PC-9 (cell line): ENCODE measurements at regions not wholly inside any gene's neighbourhood (a gene's known extent, or its start where the extent isn't known, plus 50 kb on each side); places are given as distances from the start of the nearest gene placed in this dataset.

ENCODE experiments used
- BruUV-seq: library from RNA; stranded (reverse); fragments of 400-500 nt; replicated peaks from 2 replicates; lab custom pipeline; 2021; lab: Mats Ljungman, UMichigan
- CTCF ChIA-PET: fragments of 300-600 bp; sonication (Branson Sonifier 250); formaldehyde crosslinking; loops from one replicate; lab custom pipeline; 2022; ENCODE audit warnings: antibody characterized with exemption; lab: Charles Lee
- POLR2A ChIA-PET: fragments of 300-600 bp; sonication (Branson Sonifier 250); formaldehyde crosslinking; loops from one replicate; lab custom pipeline; 2022; ENCODE audit warnings: antibody characterized with exemption; ENCODE audit not compliant: unreplicated experiment; lab: Charles Lee
- DNase-seq, 2 experiments: peaks; one replicate each; pipeline versions ENCODE4 v3.0.0 to v3.0.0-alpha.2; 2015 to 2022; ENCODE audit warnings: mixed read lengths in 1 of 2
- H2AFZ ChIP-seq: fragments of 200-600 bp; sonication (generic); 2 replicates; pipeline ENCODE4 v1.8.1; 2017; ENCODE audit warnings: antibody characterized with exemption
- H3F3A ChIP-seq: fragments of 200-600 bp; sonication (generic); 2 replicates; pipeline ENCODE4 v1.8.1; 2017; ENCODE audit warnings: antibody characterized with exemption, mild to moderate bottlenecking, low read depth; ENCODE audit not compliant: insufficient read depth
- H3K27ac ChIP-seq: fragments of 200-600 bp; sonication (generic); 2 replicates; pipeline ENCODE4 v1.6.1; 2016; ENCODE audit warnings: mixed run types
- H3K27me3 ChIP-seq: fragments of 200-600 bp; sonication (generic); 2 replicates; pipeline ENCODE4 v1.6.1; 2016; ENCODE audit warnings: low read depth, mixed run types; ENCODE audit not compliant: insufficient read depth
- H3K36me3 ChIP-seq: fragments of 200-600 bp; sonication (generic); 2 replicates; pipeline ENCODE4 v1.6.1; 2016; ENCODE audit warnings: low read depth, mixed run types
- H3K4me1 ChIP-seq: fragments of 200-600 bp; sonication (generic); replicated peaks from 2 replicates; pipeline ENCODE4 v1.6.1; 2016; ENCODE audit warnings: mixed run types; ENCODE audit not compliant: insufficient read depth
- H3K4me2 ChIP-seq: fragments of 200-600 bp; sonication (generic); 2 replicates; pipeline ENCODE4 v1.6.1; 2017; ENCODE audit warnings: mixed run types
- H3K4me3 ChIP-seq: fragments of 200-600 bp; sonication (generic); 2 replicates; pipeline ENCODE4 v1.6.1; 2016; ENCODE audit warnings: mixed run types
- H3K79me2 ChIP-seq: fragments of 200-600 bp; sonication (generic); 2 replicates; pipeline ENCODE4 v1.6.1; 2017; ENCODE audit warnings: low read depth, mixed run types
- H3K9me2 ChIP-seq: fragments of 200-600 bp; sonication (generic); 2 replicates; pipeline ENCODE4 v1.8.1; 2017; ENCODE audit warnings: mild to moderate bottlenecking; ENCODE audit not compliant: insufficient read depth
- H3K9me3 ChIP-seq: fragments of 200-600 bp; sonication (generic); 2 replicates; pipeline ENCODE4 v1.8.1; 2016; ENCODE audit warnings: low read depth; ENCODE audit not compliant: insufficient read depth
- H4K20me1 ChIP-seq: fragments of 200-600 bp; sonication (generic); 2 replicates; pipeline ENCODE4 v1.8.1; 2017; ENCODE audit not compliant: insufficient read depth
- CTCF ChIP-seq: fragments of 200-600 bp; sonication (generic); conservative IDR thresholded peaks from 2 replicates; pipeline ENCODE4 v1.6.1; 2017; ENCODE audit warnings: mixed run types, antibody characterized with exemption, mild to moderate bottlenecking, moderate library complexity
- EZH2 ChIP-seq: fragments of 200-600 bp; sonication (generic); IDR thresholded peaks from 2 replicates; pipeline ENCODE4 v1.8.0; 2017; ENCODE audit warnings: antibody characterized with exemption, low read depth
- intact Hi-C: fragments of 100-400 bp; cut with micrococcal nuclease; formaldehyde crosslinking; loops from one replicate; pipeline ENCODE4 v1.10.0; 2022; ENCODE audit not compliant: unreplicated experiment

- intact Hi-C loops = no loop called here
- CTCF ChIA-PET = no interaction called here
- BruUV-seq = no TSS peak
Measured at GRCh38 chr13:83621765-83622421, 260.4 kb downstream of the SLITRK1 start.

GRCh38 chr13:83620530-83621220, 261.6 kb downstream of the SLITRK1 start:
- H3K4me3 ChIP-seq = no peak overlapping the region
- H3K27me3 ChIP-seq = no peaks in the 10 kb centered on the region
- no peaks in the 10 kb centered on the region for H3F3A ChIP-seq
- CTCF ChIA-PET = no interaction called here
- no peaks in the 10 kb centered on the region for H3K36me3 ChIP-seq
- H3K79me2 ChIP-seq = no peaks in the 10 kb centered on the region
- POLR2A ChIA-PET = no interaction called here
- H4K20me1 ChIP-seq = no peaks in the 10 kb centered on the region
- TF ChIP-seq EZH2 (no peak), CTCF (no peak)
- H3K27ac ChIP-seq = no peak overlapping the region
- H3K9me2 ChIP-seq = no peaks in the 10 kb centered on the region
- no peaks in the 10 kb centered on the region for H3K4me1 ChIP-seq
- intact Hi-C loops = no loop called here
- DNase-seq = no peak
- no peaks in the 10 kb centered on the region for H3K9me3 ChIP-seq
- no TSS peak for BruUV-seq
- H2AFZ ChIP-seq = no peak overlapping the region
- H3K4me2 ChIP-seq = no peak overlapping the region

More at GRCh38 chr13:83621765-83622421, 260.4 kb downstream of the SLITRK1 start:
- Histone ChIP-seq H3K27me3 (no peaks in the 10 kb centered on the region), H3K4me3 (no peak overlapping the region), H4K20me1 (no peaks in the 10 kb centered on the region), H3K27ac (no peak overlapping the region), H2AFZ (no peak overlapping the region), H3K9me3 (no peaks in the 10 kb centered on the region), H3K79me2 (no peaks in the 10 kb centered on the region), H3K4me2 (no peak overlapping the region), H3K4me1 (no peaks in the 10 kb centered on the region), H3F3A (no peaks in the 10 kb centered on the region), H3K36me3 (no peaks in the 10 kb centered on the region), H3K9me2 (no peaks in the 10 kb centered on the region)
- TF ChIP-seq EZH2 (no peak), CTCF (no peak)
- no peak for DNase-seq
- POLR2A ChIA-PET = no interaction called here

- no TSS peak for BruUV-seq
- Histone ChIP-seq H3F3A (no peaks in the 10 kb centered on the region), H3K79me2 (no peaks in the 10 kb centered on the region), H3K4me3 (no peak overlapping the region), H3K4me2 (no peak overlapping the region), H3K27me3 (no peaks in the 10 kb centered on the region), H4K20me1 (no peaks in the 10 kb centered on the region), H3K4me1 (no peaks in the 10 kb centered on the region), H3K9me2 (no peaks in the 10 kb centered on the region), H3K27ac (no peak overlapping the region), H3K9me3 (no peaks in the 10 kb centered on the region), H2AFZ (no peak overlapping the region), H3K36me3 (no peaks in the 10 kb centered on the region)
- ChIA-PET CTCF (no interaction called here), POLR2A (no interaction called here)
- intact Hi-C loops = no loop called here
- no peak for DNase-seq
- TF ChIP-seq EZH2 (no peak), CTCF (no peak)
Measured at GRCh38 chr13:83618966-83619365, 263.3 kb downstream of the SLITRK1 start.
